HG03066 (cell line): ENCODE measurements at regions not wholly inside any gene's neighbourhood (a gene's known extent, or its start where the extent isn't known, plus 50 kb on each side); places are given as distances from the start of the nearest gene placed in this dataset.
"Not testable (repeated sequence)": the region's sequence is repeated elsewhere in the genome, so short reads cannot be mapped to it uniquely, and the experiment has no call there.

ENCODE experiments used
- ATAC-seq: cut with Tn5 transposase; IDR thresholded peaks from one replicate; pipeline ENCODE4 v1.9.1; 2021; ENCODE audit warnings: low read depth; ENCODE audit not compliant: unreplicated experiment

GRCh38 chr5:145044970-145045369, 790.2 kb downstream of the PRELID2 start:
- no peak for ATAC-seq

DNA sequence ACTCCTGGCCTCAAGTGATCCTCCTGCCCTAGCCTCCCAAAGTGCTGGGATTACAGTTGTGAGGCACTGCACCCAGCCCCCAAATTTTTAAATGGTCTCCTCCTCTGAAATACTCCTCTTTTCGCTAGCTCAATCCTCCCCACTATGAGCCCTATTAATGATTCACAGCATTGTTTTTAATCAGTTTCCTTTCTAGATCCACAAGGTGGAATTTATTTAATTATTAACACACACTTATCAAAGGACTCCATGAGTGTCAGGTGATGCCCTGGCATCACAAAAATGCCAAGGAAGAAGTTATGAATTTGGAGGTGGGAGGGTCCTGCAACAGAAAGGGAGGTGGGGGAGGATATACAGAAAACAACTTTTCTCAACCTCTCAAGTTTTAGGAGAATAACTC, 806.5 kb downstream of the PRELID2 start:
- no peak for ATAC-seq

DNA sequence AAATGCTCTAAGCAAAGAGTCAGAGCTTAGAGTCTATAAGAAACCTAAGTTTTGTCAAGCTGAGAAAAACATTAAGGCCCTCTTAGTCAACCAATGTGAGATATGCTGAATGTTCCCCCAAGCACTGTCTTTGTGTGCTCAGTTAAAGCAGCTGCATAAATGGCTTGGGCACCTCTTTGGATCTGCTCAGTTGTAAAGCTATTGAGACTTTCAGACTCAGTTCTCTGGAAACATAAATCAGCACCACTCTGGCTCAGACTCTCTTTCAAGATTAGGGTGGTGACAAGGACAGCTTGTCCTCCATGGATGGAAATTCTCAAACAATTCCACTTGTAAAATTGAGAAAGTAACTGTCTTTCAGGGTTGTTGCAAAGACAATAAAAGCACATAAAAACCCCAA, 807.9 kb downstream of the PRELID2 start:
- ATAC-seq, result no peak

DNA sequence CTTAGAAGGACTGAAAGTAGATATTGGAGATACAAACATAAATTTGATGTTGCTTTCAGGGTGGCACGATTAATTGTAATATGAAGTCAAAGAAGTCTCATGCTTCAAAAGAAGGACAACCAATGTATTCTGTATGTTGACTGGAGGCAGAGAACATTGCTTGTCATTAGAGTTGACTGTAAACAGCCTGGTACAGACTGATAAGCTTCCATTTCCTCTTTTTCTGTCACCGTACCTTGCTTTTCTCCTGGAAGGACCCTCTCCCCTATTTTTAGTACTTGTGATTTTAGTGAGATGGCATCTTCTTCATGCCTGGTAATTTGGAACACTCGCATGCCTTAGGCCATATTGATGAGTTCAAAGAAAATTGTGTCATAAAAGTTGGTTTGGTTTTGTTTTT, 809.4 kb downstream of the PRELID2 start:
- no peak for ATAC-seq

DNA sequence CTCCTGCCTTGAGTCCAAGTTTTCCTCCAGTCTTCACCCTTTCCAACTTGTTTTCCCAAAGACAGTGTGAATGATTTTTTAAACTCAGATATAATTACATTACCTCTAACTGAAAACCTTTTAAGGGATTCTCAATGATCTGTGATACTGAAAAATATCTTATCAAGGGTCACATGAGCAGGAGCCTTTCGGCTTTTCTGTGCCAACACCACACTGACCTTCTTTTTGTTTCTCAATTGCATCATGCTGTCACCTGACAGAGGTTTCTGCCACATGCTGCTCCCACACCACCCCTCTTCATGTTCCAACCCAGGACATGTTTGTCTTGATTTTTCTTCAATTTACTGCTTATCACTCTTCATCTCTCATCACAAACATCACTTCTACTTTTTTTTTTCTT, 820.0 kb downstream of the PRELID2 start:
- no peak for ATAC-seq

- ATAC-seq, result no peak
These were observed 821.0 kb downstream of the PRELID2 start for GRCh38 chr5:145014109-145014508.

GRCh38 chr5:145010834-145011233, 824.3 kb downstream of the PRELID2 start:
- ATAC-seq, result no peak

DNA sequence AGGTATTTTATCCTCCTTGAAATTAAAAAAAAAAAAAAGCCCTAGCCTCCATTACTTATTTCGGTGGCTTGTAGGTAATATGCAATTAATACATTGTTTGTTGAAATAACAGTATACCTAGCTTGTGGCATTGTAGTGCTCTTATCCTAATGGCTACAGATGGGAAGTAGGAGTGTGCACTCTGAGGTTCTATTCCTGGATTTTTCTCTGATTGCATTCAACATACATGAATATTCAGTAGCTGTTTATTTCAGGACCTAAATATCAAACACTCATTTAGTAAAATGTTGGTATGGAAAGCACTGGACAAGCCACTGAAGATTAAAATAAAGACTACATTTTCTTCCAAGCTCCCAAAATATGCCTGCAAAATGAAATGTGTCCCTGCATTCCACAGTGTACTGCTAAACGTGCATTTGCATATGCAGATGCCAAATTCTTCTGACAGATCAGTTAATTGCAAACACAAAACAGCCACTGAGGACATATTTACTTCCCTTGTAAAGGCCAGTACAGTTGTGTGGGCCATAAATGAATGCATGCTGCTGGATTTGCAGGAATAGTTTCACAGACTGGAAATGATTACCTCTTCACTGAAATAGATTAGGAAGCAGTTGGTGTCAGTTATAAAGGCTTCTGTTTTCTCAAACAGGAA, 826.1 kb downstream of the PRELID2 start:
- ATAC-seq, result no peak

DNA sequence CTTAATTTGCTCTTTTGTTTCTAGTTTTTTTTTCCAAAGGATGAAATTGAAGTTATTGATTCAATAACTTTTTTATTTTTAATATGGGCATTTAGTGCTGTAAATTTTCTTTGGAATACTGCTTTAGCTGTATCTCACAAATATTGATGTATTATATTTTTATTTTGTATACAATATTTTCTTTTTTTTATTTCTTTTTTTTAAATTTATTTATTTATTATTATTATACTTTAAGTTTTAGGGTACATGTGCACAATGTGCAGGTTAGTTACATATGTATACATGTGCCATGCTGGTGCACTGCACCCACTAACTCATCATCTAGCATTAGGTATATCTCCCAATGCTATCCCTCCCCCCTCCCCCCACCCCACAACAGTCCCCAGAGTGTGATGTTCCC, 823.7 kb downstream of the KCTD16 start:
- not testable (repeated sequence) for ATAC-seq

- no peak for ATAC-seq
These were observed 812.4 kb downstream of the KCTD16 start for GRCh38 chr5:144983101-144983500.

DNA sequence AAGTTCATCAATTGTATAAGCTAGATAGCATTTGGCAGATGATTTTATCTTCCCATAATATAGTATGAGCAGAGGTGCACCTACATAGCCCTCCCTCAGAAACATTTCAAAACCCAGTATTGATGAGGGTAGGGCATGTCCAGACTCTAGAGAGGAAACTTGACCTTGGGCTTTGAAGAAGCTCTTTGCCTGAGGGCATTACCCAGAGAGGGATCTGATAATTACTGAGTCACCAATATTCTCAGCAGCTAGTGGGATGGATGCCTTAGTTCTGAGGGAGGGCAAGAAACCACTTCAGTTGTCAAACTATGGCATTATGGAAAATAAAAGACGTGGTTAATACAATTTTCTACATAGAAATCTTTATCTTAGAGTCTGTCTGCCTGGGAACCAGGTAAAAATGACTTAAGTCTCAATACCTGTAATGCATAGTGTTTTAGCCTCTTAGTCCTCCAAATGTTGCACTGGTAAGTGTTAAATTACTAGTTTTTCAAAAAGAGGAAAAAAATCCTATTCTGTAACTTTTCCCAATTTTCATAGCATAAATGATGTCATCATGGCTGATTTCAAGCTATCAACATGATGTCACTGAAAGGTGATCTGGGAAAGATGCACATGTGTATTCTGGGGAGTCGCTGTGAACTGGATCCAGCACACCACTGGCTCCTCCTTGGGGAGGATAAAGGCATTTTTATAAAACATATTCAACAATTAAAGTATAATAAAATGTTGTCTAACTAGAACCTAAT, 809.0 kb downstream of the KCTD16 start:
- no peak for ATAC-seq

DNA sequence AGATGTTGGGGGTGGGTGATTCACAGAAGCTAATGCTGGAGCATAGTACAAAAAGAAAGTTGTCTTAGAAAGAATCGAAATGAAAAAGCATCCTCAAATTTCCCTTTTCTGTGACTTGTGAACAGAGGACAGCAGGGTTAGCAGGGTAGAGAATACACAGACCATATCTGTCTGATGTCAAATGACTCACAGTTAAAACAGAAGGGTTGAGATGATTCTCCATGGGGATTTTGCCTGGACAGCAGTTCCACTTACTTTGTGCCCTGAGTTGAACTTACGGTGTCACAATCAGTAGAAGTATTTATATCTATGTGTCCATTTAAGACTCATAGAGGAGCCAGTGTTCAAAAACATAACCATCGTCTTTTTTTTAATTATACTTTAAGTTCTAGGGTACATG, 801.6 kb downstream of the KCTD16 start:
- no peak for ATAC-seq

DNA sequence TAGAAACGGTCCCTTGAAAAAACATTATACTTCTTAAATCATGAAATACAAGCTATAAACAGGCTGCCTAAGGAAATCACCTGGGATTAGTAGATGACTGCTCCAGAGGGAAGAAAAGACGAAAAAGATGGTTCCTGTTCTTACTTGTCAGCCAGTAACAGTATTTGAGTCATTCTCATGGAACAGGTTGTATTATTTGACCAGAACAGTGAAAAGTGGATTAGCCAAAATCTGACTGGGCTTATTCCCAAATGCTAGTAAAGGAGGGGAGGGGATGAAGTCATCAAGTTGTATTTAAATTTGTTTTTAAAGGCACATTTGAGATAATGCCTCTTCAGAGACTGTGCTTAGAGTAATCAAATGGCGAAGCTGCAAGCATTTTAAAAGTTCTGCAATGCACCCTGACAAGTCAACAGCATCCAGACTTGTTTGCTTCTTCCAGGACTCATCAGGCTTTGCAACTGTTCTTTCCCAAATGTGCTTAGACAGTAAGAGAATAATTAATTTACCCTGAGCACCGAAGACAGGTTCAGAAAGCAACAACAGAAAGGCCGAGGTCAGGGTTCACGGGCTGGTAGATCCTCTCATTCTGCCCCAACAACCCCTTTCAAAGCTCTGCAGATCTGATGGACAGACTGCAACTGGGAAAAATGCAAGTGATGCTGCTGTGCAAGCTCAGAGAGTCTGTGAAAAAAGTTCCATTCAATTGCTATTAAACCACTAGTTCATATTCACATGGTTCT, 800.6 kb downstream of the KCTD16 start:
- ATAC-seq, result no peak

- no peak for ATAC-seq
These were observed 789.6 kb downstream of the KCTD16 start for GRCh38 chr5:144960296-144960695.

DNA sequence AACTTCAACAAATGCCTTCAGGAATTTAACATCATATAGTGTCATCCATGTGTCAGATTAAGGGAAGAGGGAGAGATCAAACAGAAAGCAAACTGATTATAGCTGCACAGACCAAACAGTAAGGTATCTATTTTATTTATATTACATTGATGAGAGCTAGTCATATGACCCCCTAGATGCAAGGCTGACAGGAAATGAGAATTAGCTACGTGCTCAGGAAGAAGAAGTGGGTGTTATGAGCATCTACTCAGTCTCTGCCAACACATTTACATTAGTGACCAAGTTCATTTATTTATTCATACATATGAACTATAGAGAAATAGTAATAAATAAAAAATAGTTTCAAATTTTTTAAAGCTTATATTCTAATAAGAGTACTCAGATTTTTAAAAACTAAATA, 787.3 kb downstream of the KCTD16 start:
- ATAC-seq, result no peak

DNA sequence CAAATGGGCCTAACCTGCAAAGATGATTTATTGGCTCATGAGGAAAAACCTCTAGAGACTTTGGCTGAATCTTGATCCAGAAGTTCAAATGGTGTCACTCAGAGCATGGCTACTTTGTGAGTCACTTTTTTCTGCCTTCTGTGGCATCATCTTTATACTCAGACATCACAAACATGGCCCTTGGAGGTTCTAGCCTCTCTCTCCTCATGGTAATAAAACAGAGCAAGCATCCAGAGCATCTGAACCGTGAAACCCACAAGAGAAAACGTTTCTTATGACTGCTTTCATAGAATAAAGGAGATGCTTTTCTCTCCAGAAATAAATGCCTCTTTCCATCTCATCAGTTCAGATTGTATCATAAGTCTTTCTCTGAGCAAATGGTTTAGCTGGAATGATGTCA, 780.3 kb downstream of the KCTD16 start:
- ATAC-seq, result no peak

GRCh38 chr5:144947023-144947422, 776.4 kb downstream of the KCTD16 start:
- ATAC-seq, result no peak

GRCh38 chr5:144945503-144945902, 774.8 kb downstream of the KCTD16 start:
- ATAC-seq, result no peak

DNA sequence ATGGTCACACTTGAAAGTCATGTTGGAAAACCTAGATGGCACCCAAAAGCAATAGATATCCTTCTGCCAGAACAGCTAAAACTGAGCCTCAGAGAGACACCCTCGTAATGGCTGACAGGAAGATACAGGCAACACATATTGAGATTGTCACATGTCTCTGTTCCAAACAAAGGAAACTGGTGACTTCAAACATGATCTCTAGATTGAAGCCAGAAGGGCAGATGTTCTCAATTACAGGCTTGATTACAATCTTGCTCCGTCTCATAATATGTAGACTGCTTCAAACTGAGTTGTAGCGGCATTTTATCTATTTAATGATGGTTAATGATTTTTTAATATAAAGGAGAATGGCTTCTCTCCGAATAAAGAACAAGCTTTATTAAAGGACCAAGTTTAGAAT, 774.3 kb downstream of the KCTD16 start:
- no peak for ATAC-seq

GRCh38 chr5:144941004-144941403, 770.3 kb downstream of the KCTD16 start:
- no peak for ATAC-seq

DNA sequence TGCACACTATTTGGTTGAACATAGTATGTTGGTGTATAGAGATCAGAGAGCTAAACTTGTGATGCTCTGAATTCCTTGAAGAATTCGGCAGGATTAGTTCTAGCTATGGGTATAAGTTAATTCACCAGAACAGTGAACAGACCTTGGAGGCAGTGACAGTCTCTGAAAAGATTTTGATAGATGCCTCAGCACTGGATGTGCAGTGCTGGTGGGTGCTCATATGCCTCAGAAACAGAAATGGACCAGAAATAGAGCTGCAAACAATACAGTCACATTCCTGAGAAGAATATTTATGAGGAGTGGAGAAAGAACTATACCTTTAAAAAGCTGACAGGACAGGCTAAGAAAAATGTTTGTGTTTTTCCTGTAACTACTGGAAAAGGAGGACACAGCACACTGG, 747.7 kb downstream of the KCTD16 start:
- ATAC-seq, result no peak

GRCh38 chr5:144915452-144915851, 744.8 kb downstream of the KCTD16 start:
- ATAC-seq, result no peak
